Fibroblast of skin of left biceps (primary cell): ENCODE measurements at regions not wholly inside any gene's neighbourhood (a gene's known extent, or its start where the extent isn't known, plus 50 kb on each side); places are given as distances from the start of the nearest gene placed in this dataset.
"Not testable (repeated sequence)": the region's sequence is repeated elsewhere in the genome, so short reads cannot be mapped to it uniquely, and the experiment has no call there.

Experiments used
- DNase-seq, 2 experiments: peaks; one replicate each; pipeline ENCODE4 v3.0.0-alpha.2; 2013; ENCODE audit warnings: low read depth in 2 of 2

- no peak for DNase-seq
Observed at GRCh38 chr1:189701606-189702005, 776.1 kb downstream of the BRINP3 start.

DNA sequence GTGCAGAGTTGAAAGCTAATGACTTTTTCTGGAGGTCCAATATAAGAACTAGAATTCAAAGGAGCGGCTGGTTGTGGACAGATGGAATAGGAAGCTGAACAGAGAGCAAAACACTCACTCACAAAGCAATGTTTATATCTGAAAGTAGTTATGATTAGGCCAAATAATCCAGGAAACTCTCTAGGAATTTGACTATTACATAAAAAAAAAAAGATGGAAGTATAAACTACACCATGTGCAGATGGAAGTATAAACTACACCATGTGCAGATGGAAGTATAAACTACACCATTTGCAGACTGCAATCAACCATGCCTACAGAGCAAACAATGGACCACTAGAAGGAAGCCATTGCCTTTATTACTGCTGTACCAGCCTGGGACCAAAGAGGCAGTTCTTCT, 771.1 kb downstream of the BRINP3 start:
- no peak for DNase-seq

- no peak for DNase-seq
Observed at GRCh38 chr1:189708674-189709073, 769.0 kb downstream of the BRINP3 start.

- DNase-seq: not testable (repeated sequence)
Observed at GRCh38 chr1:189718147-189718795, 759.4 kb downstream of the BRINP3 start.

GRCh38 chr1:189726806-189727205, 750.9 kb downstream of the BRINP3 start:
- DNase-seq: no peak

DNA sequence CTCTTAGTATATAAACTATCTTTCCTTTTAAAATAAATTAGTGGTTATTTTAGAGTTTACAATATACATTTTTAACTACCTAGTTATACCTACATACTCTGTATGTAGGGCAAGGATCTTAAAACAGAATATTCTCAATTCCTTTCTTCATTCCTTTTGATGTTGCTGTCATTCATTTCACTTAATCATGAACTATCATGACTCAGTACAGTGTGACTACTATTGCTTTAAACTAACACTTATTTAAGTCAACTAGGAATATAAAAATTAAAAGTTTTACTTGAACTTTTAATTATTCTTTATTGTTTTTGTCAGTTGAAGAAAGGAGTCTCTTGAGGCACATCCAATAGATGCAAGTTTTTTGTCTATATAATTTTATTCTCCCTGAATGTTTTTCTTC, 726.4 kb downstream of the BRINP3 start:
- DNase-seq: no peak

DNA sequence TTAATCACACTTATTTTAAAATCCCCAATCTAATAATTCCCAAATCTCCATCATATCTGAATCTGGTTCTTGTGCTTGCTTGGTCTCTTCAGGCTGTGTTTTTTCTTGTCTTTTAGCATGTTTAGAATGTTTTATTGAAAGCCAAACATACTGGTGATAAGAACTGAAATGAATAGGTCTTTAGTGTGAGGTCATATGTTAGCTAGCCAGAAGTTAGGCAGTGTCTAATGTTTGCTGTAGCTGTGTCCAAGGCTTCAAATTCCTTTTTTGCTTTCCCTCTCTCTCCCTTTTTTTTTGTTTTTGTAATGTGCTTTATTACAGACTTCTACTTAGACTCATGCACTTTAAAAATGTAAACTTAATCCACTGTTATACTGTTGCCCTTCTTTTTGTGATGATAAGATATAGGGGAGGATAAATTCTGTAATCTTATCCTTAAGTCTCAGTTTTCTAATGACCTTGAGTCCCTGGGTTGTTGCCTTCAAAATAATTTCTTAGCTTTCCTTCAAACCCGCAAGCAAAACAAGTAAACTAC, 725.1 kb downstream of the BRINP3 start:
- DNase-seq: no peak

DNA sequence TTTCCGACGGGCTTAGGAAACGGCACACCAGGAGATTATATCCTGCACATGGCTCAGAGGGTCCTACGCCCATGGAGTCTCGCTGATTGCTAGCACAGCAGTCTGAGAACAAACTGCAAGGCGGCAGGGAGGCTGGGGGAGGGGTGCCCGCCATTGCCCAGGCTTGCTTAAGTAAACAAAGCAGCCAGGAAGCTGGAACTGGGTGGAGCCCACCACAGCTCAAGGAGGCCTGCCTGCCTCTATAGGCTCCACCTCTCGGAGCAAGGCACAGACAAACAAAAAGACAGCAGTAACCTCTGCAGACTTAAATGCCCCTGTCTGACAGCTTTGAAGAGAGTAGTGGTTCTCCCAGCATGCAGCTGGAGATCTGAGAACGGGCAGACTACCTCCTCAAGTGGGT, 722.6 kb downstream of the BRINP3 start:
- not testable (repeated sequence) for DNase-seq

GRCh38 chr1:189764391-189765320, 713.0 kb downstream of the BRINP3 start:
- DNase-seq: no peak

GRCh38 chr1:189769448-189769847, 708.2 kb downstream of the BRINP3 start:
- no peak for DNase-seq

GRCh38 chr1:189774721-189775287, 702.9 kb downstream of the BRINP3 start:
- no peak for DNase-seq

- peak; percentile 50 to 55 for DNase-seq
Observed at GRCh38 chr1:189775343-189775742, 702.3 kb downstream of the BRINP3 start.

GRCh38 chr1:189779034-189779433, 698.6 kb downstream of the BRINP3 start:
- no peak for DNase-seq

GRCh38 chr1:189782295-189782694, 695.4 kb downstream of the BRINP3 start:
- no peak for DNase-seq

DNA sequence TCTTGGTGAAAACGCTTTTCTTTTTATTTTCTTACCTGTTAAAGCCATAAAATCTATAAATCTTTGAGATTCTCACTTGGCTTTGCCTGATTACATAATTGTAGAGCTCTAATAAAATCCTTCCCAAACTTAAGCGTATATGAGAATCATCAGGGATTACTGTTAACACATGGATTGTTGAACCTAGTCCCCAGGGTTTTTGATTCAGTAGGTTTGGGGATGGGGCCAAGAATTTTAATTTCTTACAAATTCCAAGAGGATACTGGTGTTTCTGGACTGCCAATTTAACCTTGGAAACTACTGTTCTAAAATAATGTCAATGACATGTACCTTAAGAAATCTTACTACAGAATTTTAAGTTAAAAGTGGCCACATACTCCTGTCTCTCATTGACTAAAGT, 694.2 kb downstream of the BRINP3 start:
- DNase-seq: no peak

DNA sequence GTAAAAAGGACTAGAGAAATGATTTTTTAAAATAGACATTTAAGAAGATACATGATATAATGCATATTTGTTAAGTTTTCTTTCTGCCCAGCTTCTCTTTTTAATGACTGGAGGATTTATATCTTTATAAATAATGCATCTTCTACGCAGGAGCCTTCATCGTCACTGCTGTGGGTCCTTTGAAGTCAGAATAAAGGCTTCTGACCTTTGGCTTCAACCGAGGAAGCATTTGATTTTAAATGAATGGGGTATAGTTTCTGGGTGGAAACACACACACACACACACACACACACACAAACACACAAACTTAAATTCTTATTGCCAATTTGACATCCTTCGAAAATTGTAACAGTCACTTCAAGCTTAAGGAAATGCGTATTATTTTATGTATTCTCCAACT, 690.9 kb downstream of the BRINP3 start:
- no peak for DNase-seq

- no peak for DNase-seq
Observed at GRCh38 chr1:189787201-189787600, 690.5 kb downstream of the BRINP3 start.

DNA sequence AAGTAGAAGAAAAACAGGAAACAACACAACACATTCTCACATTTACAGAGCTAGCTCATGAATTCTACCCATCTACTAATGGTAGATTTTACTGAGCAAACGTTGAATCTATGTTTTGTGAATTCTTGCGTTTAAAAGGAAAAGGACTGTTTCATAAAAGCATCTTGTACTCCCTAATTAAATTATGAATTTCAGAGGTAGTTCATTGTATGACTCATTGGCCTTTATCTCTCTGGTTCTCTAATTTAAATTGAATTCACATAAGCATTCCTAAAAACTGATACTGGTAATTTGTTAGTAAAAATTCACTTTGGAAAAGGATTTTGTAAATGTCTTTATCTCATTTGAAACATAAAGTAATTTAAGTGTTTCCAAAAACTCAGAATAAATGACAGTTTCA, 687.3 kb downstream of the BRINP3 start:
- DNase-seq: no peak

DNA sequence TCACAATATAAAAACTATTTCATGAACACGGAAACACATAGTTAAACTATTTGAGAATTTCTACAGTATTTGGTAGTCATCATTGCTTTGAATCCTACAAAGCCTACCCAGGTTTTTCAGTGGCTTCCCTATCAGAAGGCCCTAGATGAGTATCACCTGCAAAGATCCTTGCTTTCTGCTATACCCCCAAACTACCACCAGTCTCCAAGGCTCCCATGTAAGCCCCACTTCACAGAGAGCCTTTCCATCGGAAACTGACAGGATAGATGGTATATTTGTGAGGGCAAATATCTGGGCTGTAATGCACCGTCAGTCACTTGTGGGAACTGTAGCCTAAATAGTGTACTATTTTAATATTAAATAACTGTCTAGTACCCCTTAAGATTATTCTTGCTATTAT, 674.3 kb downstream of the BRINP3 start:
- DNase-seq: no peak

DNA sequence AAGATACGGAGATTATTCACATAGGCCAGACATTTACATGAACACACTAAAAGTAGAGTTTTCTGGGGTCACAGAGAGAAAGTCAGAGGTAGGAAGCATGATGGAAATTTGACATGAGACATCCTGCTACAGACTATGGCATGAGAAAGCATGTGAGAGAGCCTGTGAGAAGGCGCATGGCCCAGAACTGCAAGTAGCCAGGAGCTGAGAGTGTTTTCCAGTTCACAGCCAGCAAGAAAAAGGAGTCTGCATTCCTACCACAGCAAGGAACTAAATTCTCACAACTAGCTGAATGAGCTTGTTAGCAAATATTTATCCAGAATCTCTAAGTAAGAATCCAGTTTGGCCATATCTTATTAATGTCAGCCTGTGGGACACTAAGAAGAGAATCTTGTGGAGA, 673.3 kb downstream of the BRINP3 start:
- no peak for DNase-seq

DNA sequence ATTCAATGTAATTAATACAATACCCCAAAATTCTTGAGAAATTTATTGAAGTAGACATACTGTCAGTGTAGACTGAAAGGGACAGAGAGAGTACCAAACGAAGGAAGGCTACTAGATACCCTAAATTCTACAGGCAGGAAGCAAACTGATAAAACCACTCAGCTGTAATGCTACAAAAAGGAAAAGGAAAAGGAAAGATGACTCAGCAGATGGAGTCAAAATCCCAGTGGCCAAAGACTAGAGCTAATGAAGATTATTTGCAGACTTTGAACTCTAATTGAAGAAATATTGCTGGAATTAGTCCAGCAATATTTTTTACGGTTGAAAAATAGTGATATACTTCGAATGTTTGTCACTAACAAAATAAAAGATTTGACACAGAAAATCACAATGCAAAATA, 671.9 kb downstream of the BRINP3 start:
- no peak for DNase-seq

DNA sequence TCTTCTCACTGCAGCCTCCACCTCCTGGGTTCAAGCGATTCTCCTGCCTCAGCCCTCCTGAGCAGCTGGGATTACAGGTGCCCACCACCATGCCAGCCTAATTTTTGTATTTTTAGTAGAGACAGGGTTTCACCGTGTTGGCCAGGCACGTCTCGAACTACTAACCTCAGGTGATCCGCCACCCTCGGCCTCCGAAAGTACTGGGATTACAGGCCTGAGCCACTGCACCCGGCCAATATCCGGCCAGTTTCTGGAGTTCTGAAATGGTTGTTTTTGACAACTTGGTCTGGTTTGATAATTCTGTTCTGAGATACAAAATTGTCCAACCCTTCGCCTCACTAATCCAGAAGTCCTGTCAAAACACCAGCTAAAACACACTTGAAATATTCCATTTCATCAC, 667.0 kb downstream of the BRINP3 start:
- DNase-seq: not testable (repeated sequence)

- no peak for DNase-seq
Observed at GRCh38 chr1:189811960-189812359, 665.7 kb downstream of the BRINP3 start.
